SK-N-SH (cell line): ENCODE measurements at regions not wholly inside any gene's neighbourhood (a gene's known extent, or its start where the extent isn't known, plus 50 kb on each side); places are given as distances from the start of the nearest gene placed in this dataset.

Source experiments
- CTCF ChIA-PET: fragments of 300-600, 350-600 bp; formaldehyde crosslinking; extraction: SDS; loops from one replicate; lab custom pipeline; 2021; lab: Yijun Ruan, JAX
- POLR2A ChIA-PET: fragments of 350-600 bp; sonication (Branson Sonifier 250); formaldehyde crosslinking; extraction: SDS; loops from one replicate; lab custom pipeline; 2020; ENCODE audit warnings: antibody characterized with exemption, inconsistent platforms; lab: Yijun Ruan, JAX
- DNase-seq: peaks from one replicate; pipeline ENCODE4 v3.0.0; 2012
- H2AFZ ChIP-seq: fragments of 200-600 bp; sonication (generic); 2 replicates; pipeline ENCODE4 v1.8.1; 2016; ENCODE audit warnings: antibody characterized with exemption, mild to moderate bottlenecking, low read depth
- H3F3A ChIP-seq: fragments of 200-600 bp; sonication (generic); replicated peaks from 2 replicates; pipeline ENCODE3; 2016; ENCODE audit warnings: antibody characterized with exemption, mild to moderate bottlenecking; ENCODE audit not compliant: insufficient read depth
- H3K27ac ChIP-seq, 2 experiments: fragments of 200-500 bp in 1 of 2; fragments of 200-600 bp in 1 of 2; sonication (Bioruptor generic) in 1 of 2; sonication (generic), shearing (Covaris generic) in 1 of 2; 2 replicates each; pipeline versions ENCODE4 v1.5.1 to v1.6.1; 2014 to 2016; ENCODE audit warnings: low read depth in 2 of 2, inconsistent platforms in 1 of 2, low read length in 1 of 2, mild to moderate bottlenecking in 1 of 2, mixed read lengths in 1 of 2
- H3K27me3 ChIP-seq: fragments of 200-600 bp; sonication (generic), shearing (Covaris generic); 2 replicates; pipeline ENCODE4 v1.6.1; 2016; ENCODE audit warnings: mixed run types; ENCODE audit not compliant: insufficient read depth
- H3K36me3 ChIP-seq, 2 experiments: fragments of 200-500 bp in 1 of 2; fragments of 200-600 bp in 1 of 2; sonication (Bioruptor generic) in 1 of 2; sonication (generic) in 1 of 2; replicated peaks in 1 of 2; 2 replicates each; pipeline versions ENCODE3 to v1.5.1; 2014 to 2016; ENCODE audit warnings: low read length in 1 of 2, mild to moderate bottlenecking in 1 of 2; ENCODE audit not compliant: insufficient read depth in 2 of 2, control insufficient read depth in 1 of 2
- H3K4me1 ChIP-seq, 2 experiments: fragments of 200-500 bp in 1 of 2; fragments of 200-600 bp in 1 of 2; sonication (Bioruptor generic) in 1 of 2; sonication (generic), shearing (Covaris generic) in 1 of 2; 2 replicates each; pipeline versions ENCODE4 v1.5.1 to v1.6.1; 2014 to 2016; ENCODE audit warnings: low read depth in 1 of 2, low read length in 1 of 2, mixed run types in 1 of 2; ENCODE audit not compliant: insufficient read depth in 2 of 2, control insufficient read depth in 1 of 2
- H3K4me2 ChIP-seq: fragments of 200-600 bp; sonication (generic), shearing (Covaris generic); 2 replicates; pipeline ENCODE4 v1.6.1; 2017; ENCODE audit warnings: mixed run types
- H3K4me3 ChIP-seq, 2 experiments: fragments of 200-500 bp in 1 of 2; fragments of 200-600 bp in 1 of 2; sonication (Bioruptor generic) in 1 of 2; sonication (generic), shearing (Covaris generic) in 1 of 2; 2 replicates each; pipeline versions ENCODE4 v1.5.1 to v1.8.1; 2014 to 2016; ENCODE audit warnings: low read depth in 2 of 2, inconsistent platforms in 1 of 2, low read length in 1 of 2, mild to moderate bottlenecking in 1 of 2, mixed read lengths in 1 of 2, moderate library complexity in 1 of 2
- H3K79me2 ChIP-seq: fragments of 200-600 bp; sonication (generic); 2 replicates; pipeline ENCODE4 v1.8.1; 2017; ENCODE audit warnings: mild to moderate bottlenecking; ENCODE audit not compliant: insufficient read depth
- H3K9ac ChIP-seq: fragments of 200-600 bp; sonication (generic); 2 replicates; pipeline ENCODE4 v1.6.1; 2017; ENCODE audit warnings: mixed run types
- H3K9me2 ChIP-seq: fragments of 200-600 bp; sonication (generic); 2 replicates; pipeline ENCODE4 v1.6.1; 2017; ENCODE audit warnings: mixed run types
- H3K9me3 ChIP-seq: fragments of 200-600 bp; sonication (generic); 2 replicates; pipeline ENCODE4 v1.6.1; 2017; ENCODE audit warnings: mixed run types, mild to moderate bottlenecking, moderate library complexity
- H4K20me1 ChIP-seq: fragments of 200-600 bp; sonication (generic); 2 replicates; pipeline ENCODE4 v1.6.1; 2017; ENCODE audit warnings: mild to moderate bottlenecking, mixed run types; ENCODE audit not compliant: insufficient read depth
- CHD2 ChIP-seq: fragments of 150-350 bp; IDR thresholded peaks from 2 replicates; pipeline ENCODE4 v1.6.1; 2018; ENCODE audit warnings: low read length; ENCODE audit not compliant: partially characterized antibody
- CTCF ChIP-seq: fragments of 200-600 bp; sonication (generic); IDR thresholded peaks from 2 replicates; pipeline ENCODE4 v1.6.1; 2017; ENCODE audit warnings: antibody characterized with exemption, mild to moderate bottlenecking, moderate library complexity
- ELF1 ChIP-seq: IDR thresholded peaks from 2 replicates; pipeline ENCODE4 v1.4.0; 2012
- EP300 ChIP-seq, 2 experiments: IDR thresholded peaks; 2 replicates each; pipeline versions ENCODE4 v1.4.0 to v1.6.1; 2012; ENCODE audit warnings: borderline replicate concordance in 1 of 2, low read depth in 1 of 2, low read length in 1 of 2
- EZH2phosphoT487 ChIP-seq: fragments of 200-600 bp; sonication (generic); IDR thresholded peaks from 2 replicates; pipeline ENCODE4 v1.6.1; 2017; ENCODE audit warnings: low read depth, mixed run types, mild to moderate bottlenecking, antibody characterized with exemption, moderate library complexity, borderline replicate concordance
- GABPA ChIP-seq: IDR thresholded peaks from 2 replicates; pipeline ENCODE4 v1.4.0; 2012; ENCODE audit warnings: low read depth, mild to moderate bottlenecking
- NRF1 ChIP-seq: IDR thresholded peaks from 2 replicates; pipeline ENCODE4 v1.6.1; 2012; ENCODE audit warnings: low read depth, mild to moderate bottlenecking, low read length
- POLR2AphosphoS5 ChIP-seq: IDR thresholded peaks from 2 replicates; pipeline ENCODE4 v1.6.1; 2012; ENCODE audit warnings: low read depth, low read length
- RCOR1 ChIP-seq: fragments of 150-350 bp; IDR thresholded peaks from 2 replicates; pipeline ENCODE4 v1.6.1; 2017; ENCODE audit warnings: antibody characterized with exemption, low read length
- RXRA ChIP-seq: IDR thresholded peaks from 2 replicates; pipeline ENCODE4 v1.4.0; 2012; ENCODE audit warnings: low read depth, mild to moderate bottlenecking, borderline replicate concordance
- SMC3 ChIP-seq: IDR thresholded peaks from 2 replicates; pipeline ENCODE4 v1.6.1; 2012; ENCODE audit warnings: low read depth, low read length, improper control_type of control experiment
- USF1 ChIP-seq: IDR thresholded peaks from 2 replicates; pipeline ENCODE4 v1.4.0; 2012; ENCODE audit warnings: low read depth, borderline replicate concordance
- YY1 ChIP-seq: IDR thresholded peaks from 2 replicates; pipeline ENCODE4 v1.4.0; 2012; ENCODE audit warnings: low read depth, mild to moderate bottlenecking
- ZBTB33 ChIP-seq: IDR thresholded peaks from 2 replicates; pipeline ENCODE4 v1.4.0; 2012; ENCODE audit warnings: low read depth, borderline replicate concordance
- whole genome bisulfite sequencing: methylation state at CpG from one replicate; pipeline ENCODE4 v1.1.6; 2017; ENCODE audit warnings: low lambda C conversion rate; 5-methylcytosine and 5-hydroxymethylcytosine counted together

GRCh38 chr15:24766511-24767133, 91.0 kb downstream of the NPAP1 start (continued):
- TF ChIP-seq RCOR1 (no peak), CTCF (no peak), EP300 (IDR thresholded peaks at IDR 0.05; ENCODE audit: borderline replicate concordance in 1 of 2, low read depth in 1 of 2, low read length in 1 of 2) (no peak), RXRA (no peak), SMC3 (no peak), EZH2phosphoT487 (no peak)

GRCh38 chr15:24772266-24772665, 96.7 kb downstream of the NPAP1 start:
- Histone ChIP-seq H3K9me3 (no peaks in the 10 kb centered on the region), H3K4me1 (no peaks in the 10 kb centered on the region), H3K27ac (no peak overlapping the region), H3F3A (no peaks in the 10 kb centered on the region), H3K9me2 (no peaks in the 10 kb centered on the region), H3K4me2 (0 out of 2 replicates have a peak overlapping the region, but pooled peaks have one; percentile 61), H3K27me3 (no peaks in the 10 kb centered on the region), H4K20me1 (no peaks in the 10 kb centered on the region), H2AFZ (peak overlapping the region; percentile 84; the same call in 1 of the 2 replicates), H3K79me2 (no peaks in the 10 kb centered on the region), H3K36me3 (no peaks in the 10 kb centered on the region), H3K4me3 (peak overlapping the region in 1 of 2 experiments; percentile 49; a peak in 3 of 4 replicates), H3K9ac (no peak overlapping the region)
- ChIA-PET CTCF (no interaction called here), POLR2A (no interaction called here)
- 17% methylated on average over 6 of the region's 6 CpGs for WGBS
- TF ChIP-seq NRF1 (no peak), CTCF (peak; percentile 20)
- no peak for DNase-seq

- Histone ChIP-seq H3K4me2 (peak overlapping the region; percentile 61; the same call in 1 of the 2 replicates), H3K27ac (peak overlapping the region in 1 of 2 experiments; percentile 55; a peak in 2 of 4 replicates)
- TF ChIP-seq POLR2AphosphoS5 (peak; percentile 81), USF1 (peak; percentile 95), RXRA (no peak), GABPA (peak; percentile 84), YY1 (peak; percentile 84), EZH2phosphoT487 (no peak), NRF1 (peak; percentile 67), ELF1 (peak; percentile 75), ZBTB33 (peak; percentile 63; the same call in 1 of the 2 replicates), CHD2 (peak; percentile 15), RCOR1 (no peak), EP300 (IDR thresholded peaks at IDR 0.05; ENCODE audit: borderline replicate concordance in 1 of 2, low read depth in 1 of 2, low read length in 1 of 2) (no peak; a peak in 1 of 4 replicates)
These were observed 97.3 kb downstream of the NPAP1 start for GRCh38 chr15:24772686-24773373.

More at GRCh38 chr15:24772686-24773373, 97.3 kb downstream of the NPAP1 start:
- H4K20me1 ChIP-seq: no peaks in the 10 kb centered on the region
- H3K9me3 ChIP-seq: no peaks in the 10 kb centered on the region
- no peaks in the 10 kb centered on the region for H3K27me3 ChIP-seq
- no peaks in the 10 kb centered on the region for H3K9me2 ChIP-seq
- CTCF ChIA-PET: no interaction called here
- H3K36me3 ChIP-seq: no peaks in the 10 kb centered on the region
- H2AFZ ChIP-seq: peak overlapping the region; percentile 84
- peak overlapping the region; percentile 37; the same call in 1 of the 2 replicates for H3K9ac ChIP-seq
- H3F3A ChIP-seq: no peaks in the 10 kb centered on the region
- H3K4me3 ChIP-seq: peak overlapping the region; percentile 49 to 59
- WGBS: 29% methylated on average over 38 of the region's 47 CpGs
- peak; percentile 77 for DNase-seq
- POLR2A ChIA-PET: no interaction called here
- no peaks in the 10 kb centered on the region for H3K4me1 ChIP-seq
- H3K79me2 ChIP-seq: no peaks in the 10 kb centered on the region
